Common myeloid progenitor, CD34-positive (primary cell): ENCODE measurements at regions not wholly inside any gene's neighbourhood (a gene's known extent, or its start where the extent isn't known, plus 50 kb on each side); places are given as distances from the start of the nearest gene placed in this dataset.

Source experiments
- CTCF ChIA-PET: fragments of 350-600 bp; sonication (Branson Sonifier 250); formaldehyde crosslinking; loops from one replicate; lab custom pipeline; 2021; ENCODE audit warnings: antibody characterized with exemption; lab: Charles Lee
- POLR2A ChIA-PET: fragments of 350-600 bp; sonication (Branson Sonifier 250); formaldehyde crosslinking; loops from one replicate; lab custom pipeline; 2021; ENCODE audit warnings: antibody characterized with exemption; lab: Charles Lee
- DNase-seq, 3 donors: peaks; one replicate each; pipeline versions ENCODE4 v3.0.0 to v3.0.0-alpha.2; 2013
- H3K27ac ChIP-seq, 2 experiments: 1 replicate in 1 of 2; 2 replicates in 1 of 2; pipeline ENCODE4 v1.7.0; 2013; ENCODE audit warnings: inconsistent platforms in 2 of 2, low read length in 2 of 2, mild to moderate bottlenecking in 2 of 2, low read depth in 1 of 2, moderate library complexity in 1 of 2; ENCODE audit not compliant: severe bottlenecking in 2 of 2, insufficient read depth in 1 of 2, poor library complexity in 1 of 2
- H3K27me3 ChIP-seq, 5 experiments: replicated peaks in 2 of 5; 1 replicate in 3 of 5; 2 replicates in 2 of 5; pipeline versions ENCODE4 v1.6.1 to v1.7.0; 2013; ENCODE audit warnings: low read length in 4 of 5, mild to moderate bottlenecking in 2 of 5, moderate library complexity in 2 of 5, inconsistent platforms in 1 of 5; ENCODE audit not compliant: insufficient read depth in 5 of 5, control insufficient read depth in 4 of 5
- H3K36me3 ChIP-seq, 4 experiments: 1 replicate in 2 of 4; 2 replicates in 2 of 4; pipeline versions ENCODE4 v1.6.1 to v1.7.0; 2013; ENCODE audit warnings: low read length in 3 of 4, control low read depth in 1 of 4, mild to moderate bottlenecking in 1 of 4; ENCODE audit not compliant: control insufficient read depth in 4 of 4, insufficient read depth in 4 of 4
- H3K4me1 ChIP-seq, 4 experiments: 1 replicate in 3 of 4; 2 replicates in 1 of 4; pipeline versions ENCODE4 v1.6.1 to v1.7.1; 2013; ENCODE audit warnings: low read length in 3 of 4, mild to moderate bottlenecking in 3 of 4, control low read depth in 1 of 4, inconsistent platforms in 1 of 4, moderate library complexity in 1 of 4; ENCODE audit not compliant: control insufficient read depth in 4 of 4, insufficient read depth in 4 of 4; ENCODE audit errors: control extremely low read depth in 1 of 4
- H3K4me3 ChIP-seq, 7 experiments: 1 replicate in 4 of 7; 2 replicates in 3 of 7; pipeline versions ENCODE4 v1.5.1 to v1.7.0; 2013; ENCODE audit warnings: mild to moderate bottlenecking in 7 of 7, low read length in 6 of 7, moderate library complexity in 6 of 7, inconsistent platforms in 2 of 7, low read depth in 2 of 7, control low read depth in 1 of 7; ENCODE audit not compliant: insufficient read depth in 4 of 7, control insufficient read depth in 1 of 7; ENCODE audit errors: extremely low read depth in 1 of 7
- H3K9me3 ChIP-seq, 5 experiments: 1 replicate in 4 of 5; 2 replicates in 1 of 5; pipeline versions ENCODE4 v1.6.1 to v1.7.1; 2013; ENCODE audit warnings: low read length in 4 of 5, mild to moderate bottlenecking in 2 of 5, inconsistent platforms in 1 of 5, low read depth in 1 of 5, moderate library complexity in 1 of 5; ENCODE audit not compliant: control insufficient read depth in 4 of 5, insufficient read depth in 2 of 5; ENCODE audit errors: control extremely low read depth in 1 of 5
- WGBS: methylation state at CpG from one replicate; pipeline ENCODE4 v1.1.5; 2013; ENCODE audit not compliant: insufficient coverage; 5-methylcytosine and 5-hydroxymethylcytosine counted together

DNA sequence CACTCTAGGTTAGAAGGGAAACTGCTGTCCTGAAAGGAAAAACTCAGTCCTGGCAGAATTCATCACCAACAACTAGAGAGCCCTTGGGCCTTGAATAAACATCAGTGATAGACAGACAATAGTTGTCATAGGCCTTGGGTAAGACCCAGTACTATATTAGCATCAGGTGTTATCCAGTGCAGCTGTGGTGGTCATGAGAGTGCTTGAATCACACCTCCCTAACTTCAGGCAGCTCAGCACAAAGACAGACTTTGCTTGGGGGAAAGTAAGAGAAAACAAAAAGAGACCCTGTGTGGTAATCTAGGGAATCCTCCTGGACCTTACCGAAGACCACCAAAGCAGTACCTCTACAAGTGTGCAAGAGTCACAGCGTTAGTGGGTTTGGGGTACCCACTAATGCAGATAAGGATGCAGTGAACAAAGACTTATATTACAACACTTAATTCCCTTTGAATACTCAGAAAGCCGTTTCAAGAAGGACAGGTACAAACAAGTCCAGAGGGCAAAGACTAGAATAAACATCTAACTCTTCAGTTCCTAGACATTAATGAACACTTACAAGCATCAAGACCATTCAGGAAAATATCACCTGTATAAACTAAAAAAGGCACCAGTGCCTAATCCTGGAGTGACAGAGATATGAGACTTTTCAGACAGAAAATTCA is 332.3 kb upstream of the EPHA3 start:
- ChIA-PET POLR2A (no interaction called here), CTCF (no interaction called here)
- Histone ChIP-seq H3K27me3 (no peaks in the 10 kb centered on the region), H3K9me3 (peaks cover 0 to 1% (median 0%) of the 10 kb centered on the region in 5 experiments), H3K36me3 (no peaks in the 10 kb centered on the region), H3K27ac (no peak overlapping the region), H3K4me3 (no peak overlapping the region), H3K4me1 (no peaks in the 10 kb centered on the region)
- WGBS: 100% methylated on average over 1 of the region's 3 CpGs
- no peak for DNase-seq

- H3K27ac ChIP-seq: no peak overlapping the region
- H3K4me3 ChIP-seq: no peak overlapping the region
- ChIA-PET POLR2A (no interaction called here), CTCF (no interaction called here)
- no peaks in the 10 kb centered on the region for H3K36me3 ChIP-seq
- DNase-seq: no peak
- no peaks in the 10 kb centered on the region for H3K4me1 ChIP-seq
- no peaks in the 10 kb centered on the region for H3K27me3 ChIP-seq
- peaks cover 0 to 1% (median 0%) of the 10 kb centered on the region in 5 experiments for H3K9me3 ChIP-seq
- 67% methylated on average over 1 of the region's 1 CpG for WGBS
These were observed 327.9 kb upstream of the EPHA3 start for GRCh38 chr3:88779482-88779881.

GRCh38 chr3:88784925-88785324 is 322.5 kb upstream of the EPHA3 start:
- Histone ChIP-seq H3K36me3 (no peaks in the 10 kb centered on the region), H3K4me3 (no peak overlapping the region), H3K9me3 (no peaks in the 10 kb centered on the region), H3K27me3 (no peaks in the 10 kb centered on the region), H3K27ac (no peak overlapping the region), H3K4me1 (no peaks in the 10 kb centered on the region)
- ChIA-PET POLR2A (no interaction called here), CTCF (no interaction called here)
- no peak for DNase-seq

DNA sequence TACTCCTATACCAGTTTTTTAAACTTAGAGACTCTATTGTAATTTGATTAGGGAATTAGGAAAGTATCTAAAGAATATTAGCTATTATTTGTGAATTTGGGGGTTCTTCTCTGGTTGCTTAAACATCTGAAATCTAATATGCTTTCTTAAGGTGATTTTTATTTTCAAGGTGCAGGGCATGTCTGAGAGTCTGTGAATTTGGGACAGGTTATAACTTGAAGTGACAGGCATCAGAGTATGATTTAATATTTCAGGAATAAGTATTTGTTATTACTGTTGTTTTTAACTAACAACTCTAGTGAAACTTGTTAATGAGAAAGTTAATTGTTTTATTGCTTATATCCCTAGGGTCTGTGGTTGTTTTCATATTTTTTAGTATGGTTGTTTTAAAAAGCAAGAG is 321.6 kb upstream of the EPHA3 start:
- H3K27ac ChIP-seq: no peak overlapping the region
- H3K4me1 ChIP-seq: no peaks in the 10 kb centered on the region
- H3K36me3 ChIP-seq: no peaks in the 10 kb centered on the region
- no peaks in the 10 kb centered on the region for H3K9me3 ChIP-seq
- ChIA-PET POLR2A (no interaction called here), CTCF (no interaction called here)
- DNase-seq: no peak
- H3K4me3 ChIP-seq: no peak overlapping the region
- no peaks in the 10 kb centered on the region for H3K27me3 ChIP-seq

DNA sequence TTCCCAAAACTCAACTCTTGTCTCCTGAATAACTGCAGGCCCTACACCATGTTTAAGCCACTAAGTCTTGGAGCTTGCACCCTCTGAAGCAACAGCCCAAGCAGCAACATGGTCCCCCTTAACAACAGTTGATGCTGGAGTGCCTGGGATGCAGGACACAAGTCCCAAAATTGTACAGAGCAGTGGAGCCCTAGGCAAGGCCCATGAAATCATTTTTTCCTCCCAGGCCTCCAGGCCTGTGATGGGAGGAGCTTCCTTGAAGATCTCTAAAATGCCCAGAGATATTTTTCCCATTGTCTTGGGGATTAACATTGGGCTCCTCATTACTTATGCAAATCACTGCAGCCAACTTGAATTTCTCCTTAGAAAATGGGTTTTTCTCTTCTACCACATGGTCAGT is 311.9 kb upstream of the EPHA3 start:
- Histone ChIP-seq H3K27me3 (no peaks in the 10 kb centered on the region), H3K4me1 (no peaks in the 10 kb centered on the region), H3K27ac (no peak overlapping the region), H3K4me3 (no peak overlapping the region), H3K9me3 (peaks cover 0 to 22% (median 8%) of the 10 kb centered on the region in 5 experiments), H3K36me3 (no peaks in the 10 kb centered on the region)
- CTCF ChIA-PET: no interaction called here
- POLR2A ChIA-PET: no interaction called here
- no peak for DNase-seq

DNA sequence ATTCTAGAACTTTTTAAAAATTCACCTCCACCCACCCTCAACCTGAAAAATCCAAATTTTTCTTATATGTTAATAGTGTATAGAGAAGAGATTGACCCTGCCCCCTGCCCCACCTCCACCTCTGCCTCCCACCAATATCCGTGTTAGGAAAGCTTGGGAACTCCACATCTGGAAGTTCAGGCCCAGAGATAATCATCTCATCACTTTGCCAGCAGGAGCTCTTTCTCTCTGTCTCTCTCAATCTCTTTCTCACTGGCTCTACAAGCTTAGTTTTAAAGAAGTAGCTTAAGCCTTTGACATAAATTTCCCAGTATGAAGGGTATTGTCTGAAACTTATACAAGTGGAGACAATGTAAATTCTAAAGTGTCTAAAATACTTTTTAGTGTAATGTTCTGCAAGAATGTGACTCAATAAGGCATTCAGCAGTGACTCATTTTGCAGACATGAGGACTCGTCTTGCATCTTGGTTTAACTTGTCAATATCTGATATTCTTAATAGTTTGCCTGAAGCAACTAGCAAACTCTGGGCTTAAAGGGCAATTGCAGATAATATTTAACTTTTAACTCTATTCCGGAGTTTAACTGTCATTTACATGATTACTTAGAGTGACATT is 299.8 kb upstream of the EPHA3 start:
- Histone ChIP-seq H3K9me3 (no peaks in the 10 kb centered on the region), H3K4me1 (no peaks in the 10 kb centered on the region), H3K27me3 (no peaks in the 10 kb centered on the region), H3K27ac (no peak overlapping the region), H3K4me3 (no peak overlapping the region), H3K36me3 (no peaks in the 10 kb centered on the region)
- ChIA-PET POLR2A (no interaction called here), CTCF (no interaction called here)
- no CpG with 5 or more reads among the region's 3 CpGs for WGBS
- no peak for DNase-seq

DNA sequence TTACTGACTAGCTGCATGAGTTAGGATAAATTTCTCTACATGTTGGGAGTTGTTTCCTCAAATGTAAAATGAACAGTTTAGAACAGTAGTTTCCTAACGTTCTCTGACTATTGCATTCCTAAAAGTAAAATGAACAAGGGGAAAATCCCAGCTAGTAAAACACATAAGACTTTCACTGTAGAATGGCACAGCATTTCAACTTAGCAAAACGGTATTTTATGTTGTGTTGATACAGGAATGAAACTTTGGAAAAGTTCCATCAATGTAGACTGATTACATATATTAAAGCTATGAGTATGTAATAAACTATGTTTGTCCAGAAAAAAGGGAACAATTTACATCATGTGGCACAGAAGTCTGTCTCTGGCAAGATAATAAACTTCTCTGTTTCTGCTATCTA is 297.4 kb upstream of the EPHA3 start:
- Histone ChIP-seq H3K36me3 (no peaks in the 10 kb centered on the region), H3K9me3 (no peaks in the 10 kb centered on the region), H3K4me1 (no peaks in the 10 kb centered on the region), H3K4me3 (no peak overlapping the region), H3K27ac (no peak overlapping the region), H3K27me3 (no peaks in the 10 kb centered on the region)
- POLR2A ChIA-PET: no interaction called here
- no CpG with 5 or more reads among the region's 2 CpGs for WGBS
- CTCF ChIA-PET: no interaction called here
- no peak for DNase-seq
